Uterus (tissue), 2 donors: ENCODE measurements at regions not wholly inside any gene's neighbourhood (a gene's known extent, or its start where the extent isn't known, plus 50 kb on each side); places are given as distances from the start of the nearest gene placed in this dataset.

ENCODE experiments used
- CTCF ChIP-seq, 4 experiments: fragments of 200-600 bp in 2 of 4; fragments of 450-650 bp in 2 of 4; sonication (generic) in 2 of 4; IDR thresholded peaks; one replicate each; pipeline ENCODE4 v1.5.1; 2016 to 2019; ENCODE audit warnings: antibody characterized with exemption in 4 of 4, mild to moderate bottlenecking in 2 of 4, moderate library complexity in 1 of 4
- POLR2A ChIP-seq, 2 donors: fragments of 450-650 bp; IDR thresholded peaks; one replicate each; pipeline ENCODE4 v1.6.1; 2016; ENCODE audit warnings: antibody characterized with exemption in 2 of 2, mild to moderate bottlenecking in 1 of 2, moderate library complexity in 1 of 2

GRCh38 chrX:40912576-40912975, 172.7 kb upstream of the USP9X start:
- TF ChIP-seq CTCF (IDR thresholded peaks at IDR 0.05) (no peak), POLR2A (IDR thresholded peaks at IDR 0.05) (no peak)
